ENCODE measurements at regions not wholly inside any gene's neighbourhood (a gene's known extent, or its start where the extent isn't known, plus 50 kb on each side); places are given as distances from the start of the nearest gene placed in this dataset.

- TF ChIP-seq CTCF (IDR thresholded peaks at IDR 0.05 in 4 of 5, conservative IDR thresholded peaks at IDR 0.05 in 1 of 5) = no peak
- no peak for TF ChIP-seq POLR2A (IDR thresholded peaks at IDR 0.05)
These were observed 299.1 kb upstream of the JARID2 start for GRCh38 chr6:14946753-14947152.
